ENCODE measurements at regions not wholly inside any gene's neighbourhood (a gene's known extent, or its start where the extent isn't known, plus 50 kb on each side); places are given as distances from the start of the nearest gene placed in this dataset.

GRCh38 chr12:86914721-86915120 lies 658.5 kb upstream of the MGAT4C start:
- intact Hi-C loops (cut with DNase I; ENCODE audit: low total_unique reads) = no loop called here
- TF ChIP-seq CTCF (IDR thresholded peaks at IDR 0.05) = no peak
- Histone ChIP-seq H3K36me3 (no peaks in the 10 kb centered on the region), H3K4me3 (no peak overlapping the region), H3K4me1 (no peaks in the 10 kb centered on the region), H3K27ac (no peak overlapping the region), H3K27me3 (no peaks in the 10 kb centered on the region), H3K9me3 (no peaks in the 10 kb centered on the region)
- no peak for DNase-seq

GRCh38 chr12:86911973-86912372 lies 655.8 kb upstream of the MGAT4C start:
- Histone ChIP-seq H3K4me1 (no peaks in the 10 kb centered on the region), H3K36me3 (no peaks in the 10 kb centered on the region), H3K9me3 (no peaks in the 10 kb centered on the region), H3K27me3 (no peaks in the 10 kb centered on the region), H3K4me3 (no peak overlapping the region), H3K27ac (no peak overlapping the region)
- intact Hi-C loops (cut with DNase I; ENCODE audit: low total_unique reads) = no loop called here
- DNase-seq = no peak
- TF ChIP-seq POLR2A (IDR thresholded peaks at IDR 0.05) (no peak), CTCF (IDR thresholded peaks at IDR 0.05) (no peak)

- Histone ChIP-seq H3K4me1 (no peaks in the 10 kb centered on the region), H3K27ac (no peak overlapping the region), H3K27me3 (no peaks in the 10 kb centered on the region), H3K4me3 (no peak overlapping the region), H3K36me3 (no peaks in the 10 kb centered on the region), H3K9me3 (no peaks in the 10 kb centered on the region)
- intact Hi-C loops (cut with DNase I; ENCODE audit: low total_unique reads) = no loop called here
- DNase-seq = no peak
- TF ChIP-seq POLR2A (IDR thresholded peaks at IDR 0.05) = no peak
- no peak for TF ChIP-seq CTCF (IDR thresholded peaks at IDR 0.05)
Observed at GRCh38 chr12:86903159-86903558, 647.0 kb upstream of the MGAT4C start.

GRCh38 chr12:86860776-86861175 lies 604.6 kb upstream of the MGAT4C start:
- no peak for TF ChIP-seq CTCF (IDR thresholded peaks at IDR 0.05)
- TF ChIP-seq POLR2A (IDR thresholded peaks at IDR 0.05) = no peak
- intact Hi-C loops (cut with DNase I; ENCODE audit: low total_unique reads) = loop anchor here (5.0 kb wide), 1 partner anchor 142 kb away; no protein-coding TSS in a partner anchor
- no peaks in the 10 kb centered on the region for H3K4me1 ChIP-seq
- no peaks in the 10 kb centered on the region for H3K9me3 ChIP-seq
- H3K27ac ChIP-seq = no peak overlapping the region
- DNase-seq = no peak
- no peaks in the 10 kb centered on the region for H3K36me3 ChIP-seq
- no peaks in the 10 kb centered on the region for H3K27me3 ChIP-seq
- no peak overlapping the region for H3K4me3 ChIP-seq

- H3K36me3 ChIP-seq = no peaks in the 10 kb centered on the region
- H3K4me1 ChIP-seq = no peaks in the 10 kb centered on the region
- intact Hi-C loops (cut with DNase I; ENCODE audit: low total_unique reads) = no loop called here
- H3K9me3 ChIP-seq = no peaks in the 10 kb centered on the region
- TF ChIP-seq CTCF (IDR thresholded peaks at IDR 0.05) (no peak), POLR2A (IDR thresholded peaks at IDR 0.05) (no peak)
- no peaks in the 10 kb centered on the region for H3K27me3 ChIP-seq
- no peak overlapping the region for H3K27ac ChIP-seq
- H3K4me3 ChIP-seq = no peak overlapping the region
- DNase-seq = no peak
Observed at GRCh38 chr12:86852451-86852850, 596.3 kb upstream of the MGAT4C start.
